Amniotic stem cell (primary cell): ENCODE measurements at regions not wholly inside any gene's neighbourhood (a gene's known extent, or its start where the extent isn't known, plus 50 kb on each side); places are given as distances from the start of the nearest gene placed in this dataset.
"Not testable (repeated sequence)": the region's sequence is repeated elsewhere in the genome, so short reads cannot be mapped to it uniquely, and the experiment has no call there.

ENCODE experiments used
- DNase-seq: peaks from one replicate; lab custom pipeline; 2025; lab: John Stamatoyannopoulos, UW

- no peak for DNase-seq
Measured at GRCh38 chr5:143955141-143955540, 143.2 kb downstream of the HMHB1 start.

DNA sequence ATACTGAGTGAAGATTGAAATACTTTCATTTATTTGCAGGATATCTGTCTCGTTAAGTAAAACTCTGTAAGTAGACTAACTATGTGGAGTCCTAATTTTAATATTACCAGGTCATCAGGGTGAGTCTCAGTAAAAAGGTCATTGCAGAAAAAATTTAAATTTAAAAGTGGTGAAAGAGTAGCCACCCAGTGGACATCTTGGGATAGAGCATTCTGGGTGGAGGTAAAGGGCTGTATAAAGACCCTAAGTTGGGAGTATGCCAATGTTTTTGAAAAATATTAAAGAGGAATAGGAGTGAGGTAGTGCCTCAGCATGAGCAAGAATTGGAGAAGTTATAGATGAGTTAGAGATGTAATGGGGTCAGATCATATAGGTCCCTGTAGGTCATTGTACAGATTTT, 145.5 kb downstream of the HMHB1 start:
- DNase-seq: no peak

DNA sequence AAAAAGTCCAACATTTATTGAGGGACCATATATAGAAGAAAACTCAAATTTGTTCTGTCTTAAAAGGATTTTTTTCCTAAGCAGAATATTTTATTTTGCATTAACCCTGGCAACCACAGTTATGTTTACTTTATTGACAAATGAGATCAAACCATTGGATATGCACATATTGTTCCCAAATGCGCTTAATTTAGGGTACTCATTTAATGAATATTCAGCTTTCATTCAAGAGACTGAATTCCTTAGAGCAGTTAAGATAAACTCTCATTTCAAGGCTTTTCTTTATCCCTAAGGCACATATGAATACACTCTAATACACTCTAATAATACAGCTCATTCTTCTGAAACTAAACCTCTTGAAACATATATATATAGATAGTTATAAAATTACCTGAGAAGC, 150.2 kb downstream of the HMHB1 start:
- DNase-seq: no peak

GRCh38 chr5:143964919-143965318, 153.0 kb downstream of the HMHB1 start:
- DNase-seq: no peak

- DNase-seq: no peak
Measured at GRCh38 chr5:143966280-143966679, 154.3 kb downstream of the HMHB1 start.

- DNase-seq: peak; percentile 17
Measured at GRCh38 chr5:143968071-143968878, 156.3 kb downstream of the HMHB1 start.

GRCh38 chr5:143970159-143970558, 158.2 kb downstream of the HMHB1 start:
- DNase-seq: no peak

- DNase-seq: no peak
Measured at GRCh38 chr5:143972068-143972467, 160.1 kb downstream of the HMHB1 start.

- no peak for DNase-seq
Measured at GRCh38 chr5:143976055-143976454, 164.1 kb downstream of the HMHB1 start.

GRCh38 chr5:143977891-143978461, 166.0 kb downstream of the HMHB1 start:
- no peak for DNase-seq

DNA sequence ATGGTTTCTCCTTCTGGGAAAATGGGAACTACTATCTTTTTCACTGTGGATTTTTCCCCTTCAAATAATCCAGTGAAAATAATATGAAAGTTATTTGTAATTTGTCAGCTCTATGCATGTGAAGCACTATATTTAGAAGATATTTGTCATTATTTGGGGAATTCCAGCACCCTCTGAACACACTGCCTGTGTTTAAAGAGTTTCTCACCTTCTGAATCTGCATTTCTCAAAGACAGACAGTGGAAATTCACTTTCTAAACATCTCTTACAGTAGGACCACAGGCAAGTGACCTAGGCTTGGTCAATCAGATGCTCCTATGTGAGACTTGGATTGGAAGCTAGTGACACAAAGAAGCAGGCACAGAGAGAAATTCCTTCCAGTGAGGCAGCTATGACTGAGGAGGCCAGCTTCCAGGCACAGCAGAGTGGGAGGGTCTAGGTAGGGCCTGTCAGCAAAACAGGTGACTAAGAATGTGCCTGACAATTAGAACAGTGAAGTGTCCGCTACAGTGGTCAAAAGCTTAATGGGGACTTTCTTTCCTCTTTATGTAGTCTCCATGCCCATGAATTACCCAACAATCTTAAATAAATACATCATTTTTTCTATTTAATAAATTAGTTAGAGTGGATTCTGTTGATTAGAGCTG, 167.2 kb downstream of the HMHB1 start:
- no peak for DNase-seq

GRCh38 chr5:143980506-143980905, 168.5 kb downstream of the HMHB1 start:
- no peak for DNase-seq

GRCh38 chr5:143982957-143983356, 171.0 kb downstream of the HMHB1 start:
- not testable (repeated sequence) for DNase-seq

- DNase-seq: peak; percentile 27
Measured at GRCh38 chr5:143985832-143986515, 174.0 kb downstream of the HMHB1 start.

DNA sequence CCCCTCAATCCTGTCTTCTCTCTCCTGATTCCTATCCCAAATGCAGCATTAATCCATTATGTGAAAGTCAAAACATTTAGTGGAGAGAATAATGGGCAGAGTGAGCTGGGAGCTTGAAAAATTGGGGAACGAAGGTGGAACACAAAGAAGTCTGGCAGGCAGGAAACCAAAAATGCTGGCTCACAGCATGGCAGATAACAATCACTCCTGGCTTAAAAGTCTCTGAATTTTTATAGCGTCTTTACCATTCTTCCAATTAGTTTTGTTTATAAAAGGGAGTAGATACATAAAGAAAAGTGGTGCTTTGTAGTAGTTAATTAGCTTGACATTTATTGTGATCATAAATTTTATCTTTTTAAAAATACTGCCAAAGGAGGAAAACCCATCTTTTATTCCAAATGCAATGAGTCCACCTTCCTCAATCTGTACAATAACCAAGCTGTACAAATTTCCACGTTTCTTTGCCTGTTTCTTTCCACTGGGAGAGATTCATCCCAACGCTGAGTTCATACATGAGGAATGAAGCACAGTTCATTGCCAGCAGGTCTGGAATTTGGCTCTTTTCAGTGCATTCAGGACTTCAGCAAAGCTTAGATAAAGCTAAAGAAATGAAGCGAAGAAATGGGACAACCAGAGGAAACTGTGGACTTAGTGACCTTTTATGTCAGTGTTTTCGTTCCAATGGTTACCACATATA, 174.7 kb downstream of the HMHB1 start:
- peak; percentile 57 for DNase-seq

- DNase-seq: no peak
Measured at GRCh38 chr5:143987264-143987663, 175.3 kb downstream of the HMHB1 start.

DNA sequence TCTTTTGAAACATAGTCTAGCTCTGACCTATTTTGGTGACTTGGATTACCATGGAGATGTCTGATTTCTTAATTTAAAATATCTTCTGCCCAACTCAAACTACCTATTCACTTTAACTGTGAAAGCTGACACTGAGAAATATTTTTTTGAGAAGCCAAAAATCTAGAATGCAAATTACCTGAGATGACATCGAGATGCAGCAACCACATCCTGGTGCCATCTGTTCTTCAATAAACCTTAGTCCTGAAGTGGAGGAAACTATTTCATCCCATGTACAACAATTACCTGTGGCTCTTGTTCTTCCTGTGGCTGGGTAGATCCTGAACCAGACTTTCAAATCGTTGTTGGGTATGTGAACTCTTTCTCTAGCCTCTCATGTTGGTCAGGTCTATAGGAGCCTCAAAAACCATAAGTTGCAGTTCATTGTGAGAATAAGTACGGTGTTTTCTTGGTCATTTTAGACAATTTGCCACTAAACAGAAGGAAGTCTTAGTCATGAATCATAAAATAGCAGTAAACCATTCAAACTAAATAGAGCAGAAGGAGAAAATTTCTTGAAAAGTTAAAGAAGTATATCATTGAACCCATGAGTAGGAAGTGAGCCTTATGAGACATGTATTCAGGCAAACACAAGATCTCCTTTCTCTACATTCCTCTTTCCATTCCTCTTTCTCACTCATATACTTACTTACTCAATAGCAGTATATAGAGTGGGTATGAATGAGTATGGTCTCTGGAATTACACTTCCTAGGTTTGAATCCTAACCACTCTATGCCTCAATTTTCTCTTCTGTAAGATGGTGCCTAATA, 176.0 kb downstream of the HMHB1 start:
- DNase-seq: no peak

DNA sequence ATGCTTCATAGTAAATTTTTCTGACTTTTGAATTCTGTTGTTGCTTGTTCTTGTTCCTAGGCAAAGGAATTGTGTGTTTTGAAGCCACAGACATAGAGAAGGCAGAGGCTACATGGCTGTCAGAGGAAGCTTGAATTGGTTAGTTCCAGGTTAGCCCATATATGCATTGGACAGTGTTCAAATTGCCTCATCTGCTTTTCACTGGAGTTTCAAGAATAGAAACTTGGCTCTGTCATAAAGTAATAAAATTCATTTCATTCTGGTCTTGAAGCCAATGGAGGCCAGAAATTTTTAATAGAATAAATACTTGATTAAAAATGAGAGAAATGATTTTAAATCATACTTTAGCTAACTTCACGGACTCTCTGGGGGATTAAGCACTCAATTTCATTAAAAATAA, 178.0 kb downstream of the YIPF5 start:
- no peak for DNase-seq

GRCh38 chr5:144002876-144003275, 167.6 kb downstream of the YIPF5 start:
- DNase-seq: no peak

DNA sequence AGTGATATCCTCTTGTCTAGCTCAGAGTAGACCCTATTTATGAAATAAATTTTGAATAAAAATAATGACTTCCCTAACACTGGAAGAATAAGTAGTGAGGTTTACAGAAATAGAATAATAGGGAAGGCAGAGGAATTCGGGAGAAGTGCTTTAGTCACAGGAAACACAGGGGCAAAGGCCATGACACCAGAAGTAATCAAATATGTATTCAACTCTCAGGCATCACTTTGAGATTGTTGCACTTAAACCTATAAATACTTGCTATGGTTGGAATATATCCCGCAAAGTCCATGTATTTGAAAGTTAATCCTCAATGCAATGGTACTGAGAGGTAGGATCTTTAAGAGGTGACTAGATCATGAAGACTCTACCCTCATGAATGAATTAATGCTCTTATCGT, 166.8 kb downstream of the YIPF5 start:
- no peak for DNase-seq

- no peak for DNase-seq
Measured at GRCh38 chr5:144004146-144004545, 166.3 kb downstream of the YIPF5 start.
